ENCODE measurements at regions not wholly inside any gene's neighbourhood (a gene's known extent, or its start where the extent isn't known, plus 50 kb on each side); places are given as distances from the start of the nearest gene placed in this dataset.
A peak's percentile ranks its signal among the peaks of the same experiment; 100 is the strongest.

- TF ChIP-seq FOXM1 (IDR thresholded peaks at IDR 0.05; ENCODE audit: borderline replicate concordance): no peak
- TF ChIP-seq SP1 (IDR thresholded peaks at IDR 0.05): no peak
- no peak for TF ChIP-seq ZNF384 (IDR thresholded peaks at IDR 0.05)
- TF ChIP-seq PKNOX1 (IDR thresholded peaks at IDR 0.05): no peak
- TF ChIP-seq FOXA1 (IDR thresholded peaks at IDR 0.05): no peak
- no peak for TF ChIP-seq CTBP1 (IDR thresholded peaks at IDR 0.05; ENCODE audit: borderline replicate concordance)
- DNase-seq (ENCODE audit: extremely low spot score): no peak
- CTCF ChIA-PET: no interaction called here
- POLR2A ChIA-PET: no interaction called here
Observed at GRCh38 chr4:111393781-111394180, 751.5 kb upstream of the FAM241A start.

GRCh38 chr4:111398906-111399330, 746.3 kb upstream of the FAM241A start:
- peak; percentile 51 for TF ChIP-seq PKNOX1 (IDR thresholded peaks at IDR 0.05)
- TF ChIP-seq HDGF (IDR thresholded peaks at IDR 0.05; ENCODE audit: borderline replicate concordance): no peak
- TF ChIP-seq SUZ12 (IDR thresholded peaks at IDR 0.05): no peak
- POLR2A ChIA-PET: no interaction called here
- CTCF ChIA-PET: no interaction called here
- no peak for DNase-seq (ENCODE audit: extremely low spot score)

DNA sequence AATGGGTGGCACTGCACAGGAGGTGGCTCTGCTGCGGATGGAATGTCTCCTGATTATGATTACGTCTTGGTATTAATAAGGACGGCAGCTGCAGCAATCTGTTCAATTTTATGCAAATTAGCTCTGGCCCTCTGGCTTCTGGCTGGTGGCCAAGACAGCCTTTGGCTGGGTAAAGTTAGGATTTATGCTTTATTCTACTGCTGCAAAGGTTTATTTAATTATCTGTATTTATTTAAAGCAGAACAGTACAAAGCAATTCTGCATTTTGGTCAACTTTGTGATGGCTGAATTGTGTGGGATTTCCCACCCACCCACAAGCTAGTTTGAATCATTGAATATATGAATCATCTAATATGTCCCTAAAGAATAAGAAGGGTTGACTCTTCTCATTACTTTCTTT, 745.6 kb upstream of the FAM241A start:
- POLR2A ChIA-PET: no interaction called here
- no peak for DNase-seq (ENCODE audit: extremely low spot score)
- CTCF ChIA-PET: no interaction called here
- TF ChIP-seq ZNF384 (IDR thresholded peaks at IDR 0.05) (no peak), L3MBTL2 (conservative IDR thresholded peaks at IDR 0.05) (no peak), FOXM1 (IDR thresholded peaks at IDR 0.05; ENCODE audit: borderline replicate concordance) (no peak), NFRKB (IDR thresholded peaks at IDR 0.05) (no peak), BHLHE40 (IDR thresholded peaks at IDR 0.05; ENCODE audit: borderline replicate concordance) (no peak), LEF1 (IDR thresholded peaks at IDR 0.05; ENCODE audit: borderline replicate concordance) (no peak), SUZ12 (IDR thresholded peaks at IDR 0.05) (no peak), FOXK2 (IDR thresholded peaks at IDR 0.05) (no peak), HDGF (IDR thresholded peaks at IDR 0.05; ENCODE audit: borderline replicate concordance) (no peak), CTBP1 (IDR thresholded peaks at IDR 0.05; ENCODE audit: borderline replicate concordance) (no peak), TARDBP (IDR thresholded peaks at IDR 0.05) (no peak), ARNT (IDR thresholded peaks at IDR 0.05) (no peak), PKNOX1 (IDR thresholded peaks at IDR 0.05) (no peak), ELF4 (IDR thresholded peaks at IDR 0.05) (no peak), FOXA1 (IDR thresholded peaks at IDR 0.05) (no peak), SP1 (IDR thresholded peaks at IDR 0.05) (no peak)

GRCh38 chr4:111400741-111401140, 744.5 kb upstream of the FAM241A start:
- no peak for DNase-seq (ENCODE audit: extremely low spot score)
- TF ChIP-seq SP1 (IDR thresholded peaks at IDR 0.05) (no peak), ZNF384 (IDR thresholded peaks at IDR 0.05) (no peak), FOXM1 (IDR thresholded peaks at IDR 0.05; ENCODE audit: borderline replicate concordance) (no peak), HDGF (IDR thresholded peaks at IDR 0.05; ENCODE audit: borderline replicate concordance) (no peak)
- POLR2A ChIA-PET: no interaction called here
- CTCF ChIA-PET: no interaction called here

GRCh38 chr4:111404673-111405072, 740.6 kb upstream of the FAM241A start:
- ChIA-PET POLR2A (no interaction called here), CTCF (no interaction called here)
- DNase-seq (ENCODE audit: extremely low spot score): no peak

GRCh38 chr4:111405989-111406388, 739.3 kb upstream of the FAM241A start:
- ChIA-PET CTCF (no interaction called here), POLR2A (no interaction called here)
- DNase-seq (ENCODE audit: extremely low spot score): no peak
- TF ChIP-seq SUZ12 (IDR thresholded peaks at IDR 0.05): no peak
- no peak for TF ChIP-seq ARNT (IDR thresholded peaks at IDR 0.05)

More at GRCh38 chr4:111404673-111405072, 740.6 kb upstream of the FAM241A start:
- TF ChIP-seq NFRKB (IDR thresholded peaks at IDR 0.05): no peak
- TF ChIP-seq LEF1 (IDR thresholded peaks at IDR 0.05; ENCODE audit: borderline replicate concordance): no peak
- no peak for TF ChIP-seq FOXK2 (IDR thresholded peaks at IDR 0.05)
- no peak for TF ChIP-seq L3MBTL2 (conservative IDR thresholded peaks at IDR 0.05)
- no peak for TF ChIP-seq ZNF384 (IDR thresholded peaks at IDR 0.05)
- TF ChIP-seq CTBP1 (IDR thresholded peaks at IDR 0.05; ENCODE audit: borderline replicate concordance): no peak
- TF ChIP-seq FOXM1 (IDR thresholded peaks at IDR 0.05; ENCODE audit: borderline replicate concordance): no peak
- TF ChIP-seq SUZ12 (IDR thresholded peaks at IDR 0.05): no peak
- no peak for TF ChIP-seq PKNOX1 (IDR thresholded peaks at IDR 0.05)
- TF ChIP-seq HDGF (IDR thresholded peaks at IDR 0.05; ENCODE audit: borderline replicate concordance): no peak

DNA sequence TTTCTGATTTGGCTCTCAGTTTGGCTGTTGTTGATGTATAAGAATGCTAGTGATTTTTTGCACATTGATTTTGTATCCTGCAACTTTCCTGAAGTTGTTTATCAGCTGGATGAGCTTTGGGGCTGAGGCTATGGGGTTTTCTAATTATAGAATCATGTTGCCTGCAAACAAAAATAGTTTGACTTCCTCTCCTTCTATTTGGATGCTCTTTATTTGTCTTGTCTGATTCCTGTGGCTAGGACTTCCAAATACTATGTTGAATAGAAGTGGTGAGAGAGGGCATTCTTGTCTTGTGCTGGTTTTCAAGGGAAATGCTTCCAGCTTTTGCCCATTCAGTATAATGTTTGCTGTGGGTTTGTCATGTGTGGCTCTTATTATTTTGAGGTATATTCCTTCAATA, 734.7 kb upstream of the FAM241A start:
- CTCF ChIA-PET: no interaction called here
- DNase-seq (ENCODE audit: extremely low spot score): no peak
- POLR2A ChIA-PET: no interaction called here
- TF ChIP-seq HDGF (IDR thresholded peaks at IDR 0.05; ENCODE audit: borderline replicate concordance): no peak
- TF ChIP-seq TARDBP (IDR thresholded peaks at IDR 0.05): no peak
- no peak for TF ChIP-seq FOXK2 (IDR thresholded peaks at IDR 0.05)
- TF ChIP-seq CTBP1 (IDR thresholded peaks at IDR 0.05; ENCODE audit: borderline replicate concordance): no peak
- TF ChIP-seq LEF1 (IDR thresholded peaks at IDR 0.05; ENCODE audit: borderline replicate concordance): no peak

Data from HEK293T (cell line).